OCI-LY1 (cell line): ENCODE measurements at regions not wholly inside any gene's neighbourhood (a gene's known extent, or its start where the extent isn't known, plus 50 kb on each side); places are given as distances from the start of the nearest gene placed in this dataset.

Experiments
- H2AFZ ChIP-seq: fragments of 200-600 bp; sonication (generic), shearing (Covaris generic); 2 replicates; pipeline ENCODE4 v1.6.0; 2014; ENCODE audit warnings: antibody characterized with exemption, mild to moderate bottlenecking, low read length
- H3F3A ChIP-seq: fragments of 200-600 bp; sonication (generic), shearing (Covaris generic); 2 replicates; pipeline ENCODE4 v1.6.0; 2014; ENCODE audit warnings: mild to moderate bottlenecking, antibody characterized with exemption, low read length, moderate library complexity; ENCODE audit not compliant: insufficient read depth
- H3K27ac ChIP-seq: fragments of 200-600 bp; sonication (generic); 2 replicates; pipeline ENCODE4 v1.5.1; 2014; ENCODE audit warnings: low read length, mixed run types, mild to moderate bottlenecking, low read depth; ENCODE audit not compliant: poor library complexity, severe bottlenecking
- H3K27me3 ChIP-seq: fragments of 200-600 bp; sonication (generic); 2 replicates; pipeline ENCODE4 v1.6.0; 2014; ENCODE audit warnings: antibody characterized with exemption, mild to moderate bottlenecking, low read length, moderate library complexity; ENCODE audit not compliant: insufficient read depth
- H3K36me3 ChIP-seq: fragments of 200-600 bp; sonication (generic); 2 replicates; pipeline ENCODE4 v1.6.1; 2014; ENCODE audit warnings: mild to moderate bottlenecking, antibody characterized with exemption, low read length, moderate library complexity, mixed read lengths; ENCODE audit not compliant: insufficient read depth
- H3K4me1 ChIP-seq: fragments of 200-600 bp; sonication (generic); 2 replicates; pipeline ENCODE4 v1.5.1; 2014; ENCODE audit warnings: mild to moderate bottlenecking, low read length, moderate library complexity; ENCODE audit not compliant: insufficient read depth, severe bottlenecking
- H3K4me2 ChIP-seq: fragments of 200-600 bp; sonication (generic), shearing (Covaris generic); 2 replicates; pipeline ENCODE4 v1.6.1; 2014; ENCODE audit warnings: low read length
- H3K4me3 ChIP-seq: fragments of 200-600 bp; sonication (generic); 2 replicates; pipeline ENCODE4 v1.5.1; 2014; ENCODE audit warnings: low read length, low read depth, mild to moderate bottlenecking, mixed read lengths; ENCODE audit not compliant: poor library complexity, severe bottlenecking
- H3K79me2 ChIP-seq: fragments of 200-600 bp; shearing (Covaris generic); 2 replicates; pipeline ENCODE4 v1.6.1; 2016; ENCODE audit warnings: mixed run types, low read length, mixed read lengths; ENCODE audit not compliant: insufficient read depth
- H3K9ac ChIP-seq: fragments of 200-600 bp; sonication (generic), shearing (Covaris generic); 2 replicates; pipeline ENCODE4 v1.6.1; 2014; ENCODE audit warnings: mild to moderate bottlenecking, low read length, mixed read lengths
- H3K9me2 ChIP-seq: fragments of 200-600 bp; sonication (generic), shearing (Covaris generic); 2 replicates; pipeline ENCODE4 v1.6.1; 2014; ENCODE audit warnings: low read depth, mild to moderate bottlenecking, low read length, mixed read lengths
- H3K9me3 ChIP-seq: fragments of 200-600 bp; shearing (Covaris generic); 2 replicates; pipeline ENCODE4 v1.6.1; 2014; ENCODE audit warnings: low read length, mixed read lengths
- H4K20me1 ChIP-seq: fragments of 200-600 bp; sonication (generic), shearing (Covaris generic); 2 replicates; pipeline ENCODE4 v1.6.0; 2016; ENCODE audit warnings: mild to moderate bottlenecking, low read length; ENCODE audit not compliant: insufficient read depth
- CTCF ChIP-seq: fragments of 200-600 bp; sonication (generic), shearing (Covaris generic); IDR thresholded peaks from 2 replicates; pipeline ENCODE4 v1.5.1; 2017; ENCODE audit warnings: mild to moderate bottlenecking, antibody characterized with exemption, low read length, moderate library complexity, mixed read lengths
- EZH2 ChIP-seq: fragments of 200-600 bp; sonication (generic), shearing (Covaris generic); IDR thresholded peaks from 2 replicates; pipeline ENCODE4 v1.8.0; 2017; ENCODE audit warnings: borderline replicate concordance, mixed run types, mild to moderate bottlenecking, antibody characterized with exemption, low read length, moderate library complexity, mixed read lengths

GRCh38 chr9:135217836-135218235 lies 130.4 kb downstream of the OLFM1 start:
- Histone ChIP-seq H2AFZ (no peak overlapping the region), H3K27me3 (no peaks in the 10 kb centered on the region; the same call in 1 of the 2 replicates), H3K4me1 (no peaks in the 10 kb centered on the region), H3K79me2 (no peaks in the 10 kb centered on the region), H3K9me3 (no peaks in the 10 kb centered on the region), H3K27ac (no peak overlapping the region), H3K9me2 (no peaks in the 10 kb centered on the region), H3K4me2 (no peak overlapping the region), H3K9ac (no peak overlapping the region), H3K4me3 (no peak overlapping the region), H3K36me3 (no peaks in the 10 kb centered on the region), H3F3A (no peaks in the 10 kb centered on the region), H4K20me1 (no peaks in the 10 kb centered on the region)
- TF ChIP-seq EZH2: no peak

DNA sequence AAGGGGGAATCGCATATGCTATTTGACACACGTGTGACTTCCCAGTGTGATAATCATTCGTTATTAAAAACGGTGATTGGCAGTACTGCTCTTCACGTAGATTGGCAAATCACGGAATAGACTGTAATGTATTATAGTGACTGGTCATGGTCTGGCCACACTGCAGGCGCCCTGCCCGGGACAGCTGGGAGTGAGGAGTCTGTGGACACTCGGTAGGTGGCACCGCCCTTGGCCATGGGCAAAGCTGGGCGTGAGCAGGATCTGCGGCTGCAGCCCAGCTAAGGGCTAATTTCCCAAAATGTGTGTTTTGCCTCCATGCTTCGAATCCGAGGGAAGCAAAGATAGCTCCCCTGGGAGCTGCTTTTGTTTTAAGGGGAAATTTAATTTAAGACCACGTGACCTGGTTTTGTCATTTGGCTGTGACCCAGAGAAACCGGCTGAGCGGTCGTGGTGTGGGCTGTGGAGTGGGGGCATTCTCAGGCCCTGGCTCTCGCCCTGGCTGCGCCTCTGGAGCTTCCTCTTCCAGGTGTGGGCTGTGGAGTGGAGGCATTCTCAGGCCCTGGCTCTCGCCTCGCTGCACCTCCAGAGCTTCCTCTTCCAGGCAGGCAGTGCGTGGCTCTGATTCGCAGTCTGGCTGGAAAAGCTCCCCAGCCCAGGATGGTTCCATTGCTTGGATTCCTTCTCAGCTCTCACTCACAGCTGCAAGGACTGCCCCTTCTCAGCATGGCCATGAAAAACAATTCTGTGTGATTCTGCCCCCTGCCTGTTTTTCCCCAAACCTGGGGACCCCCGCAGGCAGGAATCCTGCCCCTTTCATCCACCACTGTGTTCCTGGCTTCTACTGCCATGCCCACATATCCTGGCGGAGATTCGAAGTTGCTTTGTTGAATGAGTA lies 131.1 kb downstream of the OLFM1 start:
- no peak overlapping the region for H3K4me2 ChIP-seq
- H3K27ac ChIP-seq: no peak overlapping the region

GRCh38 chr9:135219676-135220600 lies 132.5 kb downstream of the OLFM1 start:
- H2AFZ ChIP-seq: no peak overlapping the region
- H3K9me3 ChIP-seq: no peaks in the 10 kb centered on the region
- H3K36me3 ChIP-seq: no peaks in the 10 kb centered on the region
- no peak overlapping the region for H3K9ac ChIP-seq
- no peak for TF ChIP-seq EZH2
- TF ChIP-seq CTCF: no peak
- H4K20me1 ChIP-seq: no peaks in the 10 kb centered on the region
- no peaks in the 10 kb centered on the region for H3K27me3 ChIP-seq
- H3K4me3 ChIP-seq: no peak overlapping the region
- H3K79me2 ChIP-seq: no peaks in the 10 kb centered on the region
- H3K27ac ChIP-seq: no peak overlapping the region
- H3K9me2 ChIP-seq: no peaks in the 10 kb centered on the region
- H3K4me1 ChIP-seq: no peaks in the 10 kb centered on the region
- H3K4me2 ChIP-seq: no peak overlapping the region
- H3F3A ChIP-seq: no peaks in the 10 kb centered on the region

More for the DNA sequence above, 131.1 kb downstream of the OLFM1 start:
- H3K9me2 ChIP-seq: no peaks in the 10 kb centered on the region
- no peak overlapping the region for H3K4me3 ChIP-seq
- H3K27me3 ChIP-seq: no peaks in the 10 kb centered on the region; the same call in 1 of the 2 replicates
- TF ChIP-seq EZH2 (no peak), CTCF (no peak)
- no peak overlapping the region for H2AFZ ChIP-seq
- H3K36me3 ChIP-seq: no peaks in the 10 kb centered on the region
- no peaks in the 10 kb centered on the region for H3F3A ChIP-seq
- no peaks in the 10 kb centered on the region for H3K79me2 ChIP-seq
- no peak overlapping the region for H3K9ac ChIP-seq
- no peaks in the 10 kb centered on the region for H4K20me1 ChIP-seq
- no peaks in the 10 kb centered on the region for H3K4me1 ChIP-seq
- no peaks in the 10 kb centered on the region for H3K9me3 ChIP-seq
